ENCODE measurements at regions not wholly inside any gene's neighbourhood (a gene's known extent, or its start where the extent isn't known, plus 50 kb on each side); places are given as distances from the start of the nearest gene placed in this dataset.

DNA sequence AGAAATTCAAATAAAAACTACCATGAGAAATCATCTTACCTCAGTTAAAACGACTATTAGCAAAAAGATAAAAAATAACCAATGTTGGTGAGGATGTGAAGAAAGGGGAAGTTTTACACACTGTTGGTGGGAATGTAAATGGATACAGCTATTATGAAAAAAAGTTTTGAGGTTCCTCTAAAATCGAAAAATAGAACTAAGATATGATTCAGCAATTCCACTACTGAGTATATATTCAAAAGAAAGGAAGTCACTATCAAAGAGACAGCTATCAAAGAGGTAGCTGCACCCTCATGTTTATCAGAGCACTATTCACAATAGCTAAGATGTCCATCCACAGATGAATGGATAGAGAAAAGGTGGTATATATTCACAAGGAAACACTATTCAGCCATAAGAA, 1888.4 kb downstream of the MAT2B start:
- peaks cover 0 to 21% (median 8%) of the 10 kb centered on the region in 8 donors for H3K9me3 ChIP-seq
- intact Hi-C loops (cut with DNase I; ENCODE audit: low total_unique reads): no loop called here
- no peak overlapping the region for H3K27ac ChIP-seq
- DNase-seq: no peak
- H3K4me1 ChIP-seq: no peaks in the 10 kb centered on the region
- WGBS, 5 donors: 14 to 32% (median 21%) methylated on average over 2 of the region's 2 CpGs
- TF ChIP-seq, protein P1, sequence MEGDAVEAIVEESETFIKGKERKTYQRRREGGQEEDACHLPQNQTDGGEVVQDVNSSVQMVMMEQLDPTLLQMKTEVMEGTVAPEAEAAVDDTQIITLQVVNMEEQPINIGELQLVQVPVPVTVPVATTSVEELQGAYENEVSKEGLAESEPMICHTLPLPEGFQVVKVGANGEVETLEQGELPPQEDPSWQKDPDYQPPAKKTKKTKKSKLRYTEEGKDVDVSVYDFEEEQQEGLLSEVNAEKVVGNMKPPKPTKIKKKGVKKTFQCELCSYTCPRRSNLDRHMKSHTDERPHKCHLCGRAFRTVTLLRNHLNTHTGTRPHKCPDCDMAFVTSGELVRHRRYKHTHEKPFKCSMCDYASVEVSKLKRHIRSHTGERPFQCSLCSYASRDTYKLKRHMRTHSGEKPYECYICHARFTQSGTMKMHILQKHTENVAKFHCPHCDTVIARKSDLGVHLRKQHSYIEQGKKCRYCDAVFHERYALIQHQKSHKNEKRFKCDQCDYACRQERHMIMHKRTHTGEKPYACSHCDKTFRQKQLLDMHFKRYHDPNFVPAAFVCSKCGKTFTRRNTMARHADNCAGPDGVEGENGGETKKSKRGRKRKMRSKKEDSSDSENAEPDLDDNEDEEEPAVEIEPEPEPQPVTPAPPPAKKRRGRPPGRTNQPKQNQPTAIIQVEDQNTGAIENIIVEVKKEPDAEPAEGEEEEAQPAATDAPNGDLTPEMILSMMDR (IDR thresholded peaks at IDR 0.05 in 8 of 11, conservative IDR thresholded peaks at IDR 0.05 in 3 of 11): no peak
- TF ChIP-seq POLR2A (IDR thresholded peaks at IDR 0.05) (no peak), POLR2AphosphoS5 (IDR thresholded peaks at IDR 0.05) (no peak)
- no peaks in the 10 kb centered on the region for H3K36me3 ChIP-seq
- no peaks in the 10 kb centered on the region for H3K27me3 ChIP-seq (replicated peaks in 1 of 7)
- H3K4me3 ChIP-seq: no peak overlapping the region

DNA sequence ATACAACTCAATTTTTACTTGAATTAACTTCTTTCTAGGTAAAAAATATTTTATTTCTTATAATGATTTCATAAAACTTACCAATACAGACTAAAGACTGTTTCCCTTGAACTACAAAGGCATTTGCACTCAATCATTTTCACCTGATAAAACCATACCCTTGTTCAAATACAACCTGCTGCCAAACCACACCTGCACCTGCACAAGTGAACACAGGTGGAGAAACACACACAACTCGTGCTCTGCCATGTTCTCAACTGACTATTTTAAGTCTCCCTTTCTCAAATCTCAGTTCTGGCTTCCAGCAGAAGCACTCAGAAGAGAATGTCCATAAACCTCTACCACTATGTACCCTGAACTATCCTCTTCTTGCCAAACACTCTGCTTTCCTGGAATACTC, 1892.1 kb downstream of the MAT2B start:
- DNase-seq: no peak
- Histone ChIP-seq H3K9me3 (no peaks in the 10 kb centered on the region), H3K27ac (no peak overlapping the region), H3K4me1 (no peaks in the 10 kb centered on the region), H3K36me3 (no peaks in the 10 kb centered on the region), H3K27me3 (replicated peaks in 1 of 7) (no peaks in the 10 kb centered on the region), H3K4me3 (no peak overlapping the region)
- intact Hi-C loops (cut with DNase I; ENCODE audit: low total_unique reads): no loop called here
- TF ChIP-seq, protein P1 (IDR thresholded peaks at IDR 0.05 in 8 of 11, conservative IDR thresholded peaks at IDR 0.05 in 3 of 11): no peak
- no peak for TF ChIP-seq POLR2AphosphoS5 (IDR thresholded peaks at IDR 0.05)
- no peak for TF ChIP-seq POLR2A (IDR thresholded peaks at IDR 0.05)
- WGBS, 5 donors: 39 to 51% (median 41%) methylated on average over 1 of the region's 1 CpG

DNA sequence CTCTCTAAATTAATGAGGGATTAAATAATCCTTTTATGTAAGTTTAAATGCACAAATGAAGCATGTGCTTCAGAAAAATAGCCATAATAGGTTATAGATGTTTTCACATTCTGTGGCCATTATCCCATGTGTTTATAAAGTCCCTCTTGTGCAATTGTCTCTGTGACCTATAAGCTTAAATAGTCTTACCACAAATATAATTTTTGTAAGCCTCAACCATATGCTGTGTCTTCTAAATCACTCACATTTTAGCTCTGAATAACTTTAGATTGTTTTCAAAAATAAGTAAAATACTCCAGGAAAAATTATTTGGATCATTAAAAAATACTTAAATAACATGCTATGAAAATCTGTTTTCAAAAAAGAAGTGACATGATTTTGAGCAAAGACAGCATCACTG, 1894.7 kb downstream of the MAT2B start:
- Histone ChIP-seq H3K27me3 (replicated peaks in 1 of 7) (no peaks in the 10 kb centered on the region), H3K4me1 (no peaks in the 10 kb centered on the region), H3K9me3 (no peaks in the 10 kb centered on the region), H3K4me3 (no peak overlapping the region), H3K27ac (no peak overlapping the region), H3K36me3 (no peaks in the 10 kb centered on the region)
- intact Hi-C loops (cut with DNase I; ENCODE audit: low total_unique reads): no loop called here
- TF ChIP-seq POLR2A (IDR thresholded peaks at IDR 0.05) (no peak), POLR2AphosphoS5 (IDR thresholded peaks at IDR 0.05) (no peak)
- TF ChIP-seq, protein P1 (IDR thresholded peaks at IDR 0.05 in 8 of 11, conservative IDR thresholded peaks at IDR 0.05 in 3 of 11): no peak
- no peak for DNase-seq

DNA sequence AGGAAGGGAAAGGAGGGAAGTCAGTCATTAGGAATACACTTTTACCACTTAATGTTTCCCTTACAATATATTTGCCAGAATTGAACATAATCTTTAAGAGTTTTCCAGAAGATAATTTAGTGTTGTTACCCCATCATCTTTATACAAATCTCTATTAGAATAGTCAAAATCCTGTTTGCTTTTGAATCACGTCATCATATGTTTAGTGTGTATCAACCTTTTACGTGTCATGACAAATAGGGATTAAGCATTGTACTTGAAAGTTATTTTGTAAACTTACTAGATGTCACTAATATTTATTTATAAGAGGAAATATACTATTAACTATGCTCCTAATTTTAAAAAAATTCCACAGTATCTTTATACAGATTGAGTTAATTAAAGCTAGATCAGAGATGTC, 1899.5 kb downstream of the MAT2B start:
- TF ChIP-seq, protein P1 (IDR thresholded peaks at IDR 0.05 in 8 of 11, conservative IDR thresholded peaks at IDR 0.05 in 3 of 11): no peak
- H3K36me3 ChIP-seq: no peaks in the 10 kb centered on the region
- WGBS, 5 donors: 77 to 90% (median 80%) methylated on average over 2 of the region's 2 CpGs

More for the DNA sequence above, 1899.5 kb downstream of the MAT2B start:
- no peak for DNase-seq
- Histone ChIP-seq H3K9me3 (peaks cover 0 to 32% (median 17%) of the 10 kb centered on the region in 8 donors), H3K4me1 (no peaks in the 10 kb centered on the region), H3K27ac (no peak overlapping the region), H3K27me3 (replicated peaks in 1 of 7) (no peaks in the 10 kb centered on the region), H3K4me3 (no peak overlapping the region)
- intact Hi-C loops (cut with DNase I; ENCODE audit: low total_unique reads): no loop called here
